DMS153 treated with DMSO at 0.1 percent for 48 hours (cell line): ENCODE measurements at regions not wholly inside any gene's neighbourhood (a gene's known extent, or its start where the extent isn't known, plus 50 kb on each side); places are given as distances from the start of the nearest gene placed in this dataset.
"Not testable (repeated sequence)": the region's sequence is repeated elsewhere in the genome, so short reads cannot be mapped to it uniquely, and the experiment has no call there.

Source experiments
- DNase-seq: peaks from one replicate; lab custom pipeline; 2025; ENCODE audit not compliant: unreplicated experiment; lab: John Stamatoyannopoulos, UW

DNA sequence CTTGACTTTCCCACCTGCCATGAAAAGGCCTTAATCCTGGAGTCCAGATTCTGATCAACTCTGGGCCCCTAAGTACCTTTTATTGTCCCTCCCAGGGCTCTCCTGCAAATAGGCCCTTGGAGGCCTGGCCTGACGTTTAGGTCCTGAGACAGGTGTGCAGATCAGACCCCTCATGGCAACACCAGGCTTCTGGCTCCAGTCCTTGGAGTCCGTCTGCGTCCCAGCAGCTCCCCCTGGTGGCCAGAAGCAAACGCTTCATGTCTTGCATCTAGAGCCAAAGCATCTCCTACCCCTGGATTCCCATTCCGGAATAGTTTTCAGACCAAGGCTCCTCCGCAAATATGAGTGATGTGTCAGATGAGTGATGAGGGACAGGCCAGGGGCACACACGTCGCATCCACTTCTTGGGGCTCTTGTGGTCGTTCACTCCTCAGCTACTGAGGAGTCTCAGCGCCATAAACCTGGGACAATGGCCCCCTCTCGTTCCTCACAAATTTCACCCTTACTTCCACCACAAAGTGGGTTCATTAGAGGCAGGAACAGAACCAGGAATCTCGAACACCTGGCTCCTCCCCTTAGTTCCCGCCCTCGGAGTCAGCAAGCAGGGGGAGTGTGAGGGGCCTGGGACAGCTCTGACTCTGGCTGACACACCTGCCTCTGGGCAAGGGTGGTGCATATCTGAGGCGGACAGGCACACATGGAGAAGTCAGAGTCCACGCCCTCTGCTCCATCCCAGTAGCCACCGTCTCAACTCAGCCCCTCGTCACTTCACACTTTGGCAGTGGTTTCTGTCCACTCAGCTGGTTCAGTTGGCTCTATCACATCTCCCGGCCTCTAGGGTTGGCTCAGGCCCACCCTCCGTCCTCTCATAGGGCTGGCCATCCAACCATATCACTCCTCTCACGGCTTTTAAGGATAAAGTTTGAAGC lies 77.9 kb upstream of the PWP1 start:
- DNase-seq = peak; percentile 65

DNA sequence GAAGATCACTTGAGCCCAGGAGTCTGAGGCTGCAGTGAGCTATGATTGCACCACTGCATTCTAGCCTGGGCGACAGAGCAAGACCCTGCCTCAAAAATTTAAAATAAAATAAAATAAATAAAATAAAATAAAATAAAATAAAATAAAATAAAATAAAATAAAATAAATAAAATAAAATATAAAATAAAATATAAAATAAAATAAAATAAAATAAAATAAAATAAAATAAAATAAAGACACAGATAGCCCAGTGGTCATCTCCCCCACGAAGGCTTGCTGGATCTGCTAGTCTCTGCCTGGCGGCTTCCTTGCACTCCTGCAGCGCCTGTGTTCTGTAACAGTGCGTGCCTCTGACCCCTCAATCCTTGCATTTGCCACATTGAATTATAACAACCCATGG lies 76.8 kb upstream of the PWP1 start:
- DNase-seq = not testable (repeated sequence)

DNA sequence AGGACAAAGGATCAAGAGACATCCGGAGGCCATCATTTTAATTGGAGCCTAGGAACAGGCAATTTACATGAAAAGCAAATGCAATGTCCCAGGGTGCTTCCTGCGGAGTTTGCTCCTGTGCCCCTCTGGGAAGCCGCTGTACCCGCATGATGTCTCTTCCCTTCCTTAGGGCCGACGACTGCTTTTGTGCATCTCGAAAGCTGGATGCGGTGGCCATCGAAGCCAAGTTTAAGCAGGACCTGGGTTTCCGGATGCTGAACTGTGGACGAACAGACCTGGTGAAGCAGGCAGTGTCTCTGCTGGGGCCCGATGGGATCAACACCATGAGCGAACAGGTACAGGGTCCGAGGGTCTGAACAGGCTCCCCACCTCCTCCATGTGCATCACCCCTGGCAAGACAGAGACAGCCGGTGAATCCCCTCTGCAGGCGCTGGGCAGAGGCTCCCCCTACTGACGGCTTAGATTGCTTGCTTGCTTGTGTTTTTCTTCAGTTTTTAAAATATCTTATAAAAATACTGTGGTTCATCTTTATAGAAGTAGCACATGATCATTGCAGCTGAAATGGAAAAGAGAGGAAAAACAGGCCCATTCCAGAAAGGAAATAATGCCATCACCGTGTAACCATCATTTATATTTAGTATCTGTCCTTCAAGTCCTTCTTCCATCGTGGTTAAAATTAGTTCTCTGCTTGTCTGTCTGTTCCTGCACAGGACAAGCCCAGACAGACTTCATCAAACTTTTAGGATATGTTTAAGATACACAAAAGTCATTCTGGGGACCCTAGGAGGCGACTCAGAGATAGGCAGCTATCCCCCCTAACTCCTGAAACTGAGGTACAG lies 75.4 kb upstream of the PWP1 start:
- DNase-seq = no peak

DNA sequence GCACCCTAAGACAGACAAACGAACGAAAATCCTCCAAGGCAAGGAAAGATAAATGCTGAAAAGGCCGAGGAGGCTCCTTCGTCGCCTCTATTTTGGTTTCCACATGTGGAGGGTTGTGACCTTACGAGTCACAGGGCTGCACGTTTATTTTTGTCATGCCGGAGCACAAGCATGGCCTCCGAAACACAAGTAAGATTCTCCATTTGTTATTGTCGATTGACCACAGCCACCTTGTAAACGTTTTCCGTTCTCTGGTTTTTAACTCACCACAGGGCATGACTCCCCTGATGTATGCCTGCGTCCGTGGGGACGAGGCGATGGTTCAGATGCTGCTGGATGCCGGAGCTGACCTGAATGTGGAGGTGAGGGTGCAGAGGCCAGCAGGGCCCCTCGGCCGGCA lies 73.1 kb upstream of the PWP1 start:
- no peak for DNase-seq

DNA sequence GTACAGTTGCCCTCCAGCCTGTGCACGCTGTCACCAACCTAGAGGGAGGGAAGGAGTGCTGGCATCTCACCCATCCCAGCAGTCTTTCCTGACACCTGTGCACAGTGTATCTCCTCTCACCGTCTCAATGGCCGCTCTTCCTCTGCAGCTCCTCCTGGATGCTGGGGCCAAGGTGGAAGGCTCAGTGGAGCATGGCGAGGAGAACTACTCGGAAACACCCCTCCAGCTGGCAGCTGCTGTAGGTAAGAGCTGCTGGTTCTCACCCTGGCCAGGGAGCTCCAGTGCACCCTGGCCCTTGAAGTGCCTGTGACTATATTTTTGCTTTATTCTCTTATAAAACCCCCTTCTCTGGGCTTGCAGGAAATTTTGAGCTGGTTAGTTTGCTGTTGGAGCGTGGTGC lies 68.7 kb upstream of the PWP1 start:
- no peak for DNase-seq

DNA sequence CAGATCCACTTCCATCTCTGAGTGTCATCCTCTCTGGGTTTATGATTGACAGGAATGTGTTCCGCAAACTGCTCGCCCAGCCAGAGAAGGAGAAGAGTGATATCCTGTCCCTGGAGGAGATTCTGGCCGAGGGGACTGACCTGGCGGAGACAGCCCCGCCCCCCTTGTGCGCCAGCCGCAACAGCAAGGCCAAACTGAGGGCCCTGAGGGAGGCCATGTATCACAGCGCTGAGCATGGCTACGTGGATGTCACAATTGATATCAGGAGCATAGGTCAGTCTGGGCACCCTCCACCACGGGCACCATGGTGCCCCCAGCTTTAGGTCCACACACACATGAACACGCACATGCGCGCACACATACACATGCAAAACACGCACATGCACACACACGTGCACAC lies 67.5 kb upstream of the PWP1 start:
- DNase-seq = no peak

DNA sequence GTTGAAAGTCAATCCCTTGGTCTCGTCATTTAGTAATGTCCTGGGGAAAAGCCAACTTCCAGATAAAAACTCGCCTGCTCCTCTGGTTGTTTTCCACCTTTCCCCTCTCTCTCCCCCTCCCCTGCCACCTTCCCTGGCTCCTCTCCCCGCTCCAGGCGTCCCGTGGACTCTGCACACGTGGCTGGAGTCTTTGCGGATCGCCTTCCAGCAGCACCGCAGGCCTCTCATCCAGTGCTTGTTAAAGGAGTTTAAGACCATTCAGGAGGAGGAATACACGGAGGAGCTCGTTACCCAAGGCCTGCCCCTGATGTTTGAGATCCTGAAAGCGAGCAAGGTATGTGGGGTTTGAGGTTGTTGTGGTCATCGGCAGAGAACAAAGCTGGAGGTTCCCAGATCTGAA lies 65.8 kb upstream of the PWP1 start:
- DNase-seq = no peak

DNA sequence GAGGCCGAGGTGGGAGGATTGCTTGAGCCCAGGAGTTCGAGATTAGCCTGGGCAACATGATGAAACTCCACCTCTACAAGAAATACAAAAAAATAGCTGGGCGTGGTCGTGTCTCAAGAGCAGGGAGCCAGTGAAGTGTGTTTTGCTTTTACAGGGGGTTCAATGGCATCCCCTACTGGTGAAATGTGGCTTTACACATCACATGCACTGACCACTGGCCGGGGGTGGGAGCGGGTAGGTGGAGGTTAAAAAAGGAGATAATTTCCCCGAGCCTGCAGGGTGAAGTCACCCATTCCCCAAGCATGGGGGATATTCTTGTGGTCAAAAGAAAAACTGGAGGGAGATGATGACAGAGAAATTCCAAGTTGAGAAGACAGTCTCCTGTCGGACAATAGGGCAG lies 63.6 kb upstream of the PWP1 start:
- DNase-seq = no peak

DNA sequence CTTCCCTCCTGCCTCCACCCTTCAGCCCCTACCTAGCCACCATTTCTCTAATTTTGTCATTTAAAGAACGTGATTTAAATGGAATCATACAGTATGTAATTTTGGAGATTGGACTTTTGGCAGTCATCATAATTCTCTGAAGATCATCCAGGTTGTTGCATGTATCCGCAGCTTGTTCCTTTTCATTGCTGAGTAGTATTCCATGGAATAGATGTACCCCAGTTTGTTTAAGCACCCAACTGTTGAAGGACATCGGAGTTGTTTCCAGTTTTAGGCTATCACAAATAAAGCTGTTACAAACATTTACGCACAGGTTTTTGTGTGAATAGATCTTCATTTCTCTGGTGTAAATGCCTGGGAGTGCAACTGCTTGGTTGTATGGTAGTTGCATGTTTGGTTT lies 61.1 kb upstream of the PWP1 start:
- DNase-seq = no peak

DNA sequence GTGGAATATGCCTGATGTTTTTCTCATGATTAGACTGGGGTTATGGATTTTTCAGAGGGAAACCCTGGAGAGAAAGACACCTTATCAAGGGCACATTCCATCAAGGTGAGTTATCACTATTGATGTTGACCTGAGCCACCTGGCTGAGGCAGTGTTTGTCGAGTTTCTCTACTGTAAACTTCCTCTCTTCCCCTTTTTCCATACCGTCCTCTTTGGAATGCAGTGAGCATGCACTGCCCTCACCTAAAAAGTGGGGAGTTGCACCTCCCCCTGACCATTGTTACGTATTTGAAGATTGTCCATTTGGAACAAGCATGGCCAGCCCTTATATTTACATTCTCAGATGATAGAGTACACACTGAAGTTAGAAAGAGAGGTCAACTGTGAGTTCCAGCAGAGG lies 53.9 kb upstream of the PWP1 start:
- no peak for DNase-seq

DNA sequence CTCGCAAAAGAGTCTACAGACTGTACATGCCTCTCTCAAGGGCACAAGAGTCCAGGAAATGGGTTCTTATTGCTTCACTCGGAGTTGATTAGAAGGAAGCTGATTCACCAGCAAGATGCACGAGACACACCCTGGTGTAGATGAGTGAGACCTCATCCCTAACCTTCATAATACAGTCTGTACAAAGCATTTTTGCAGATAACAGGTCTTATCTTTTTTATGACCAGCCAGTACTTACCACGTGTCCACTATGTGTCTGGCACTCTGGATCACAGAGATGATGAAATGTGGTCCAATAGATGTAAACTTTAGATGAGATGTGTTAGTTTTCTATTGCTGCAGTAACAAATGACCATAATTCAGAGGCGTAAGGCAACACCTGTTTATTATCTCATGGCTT lies 53.4 kb upstream of the PWP1 start:
- no peak for DNase-seq

DNA sequence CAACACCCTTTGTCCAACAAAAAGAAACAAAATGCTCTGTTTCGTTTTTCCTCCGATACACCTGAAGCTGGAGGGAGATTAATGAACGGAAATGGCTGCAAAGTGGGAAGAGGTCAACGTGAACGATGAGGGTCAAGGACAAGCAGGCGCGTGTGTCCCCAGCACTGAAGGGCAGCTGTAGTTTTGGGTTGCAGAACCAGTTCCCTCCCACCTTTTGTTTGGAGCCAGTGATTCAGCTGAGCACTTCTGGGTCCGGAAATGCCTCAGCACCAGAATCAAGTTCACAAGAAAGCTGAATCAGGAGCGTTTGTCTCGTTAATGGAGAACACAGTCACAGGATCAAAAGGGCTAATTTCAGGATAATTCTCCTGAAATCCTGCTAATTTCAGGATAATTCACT lies 51.1 kb upstream of the PWP1 start:
- DNase-seq = no peak

DNA sequence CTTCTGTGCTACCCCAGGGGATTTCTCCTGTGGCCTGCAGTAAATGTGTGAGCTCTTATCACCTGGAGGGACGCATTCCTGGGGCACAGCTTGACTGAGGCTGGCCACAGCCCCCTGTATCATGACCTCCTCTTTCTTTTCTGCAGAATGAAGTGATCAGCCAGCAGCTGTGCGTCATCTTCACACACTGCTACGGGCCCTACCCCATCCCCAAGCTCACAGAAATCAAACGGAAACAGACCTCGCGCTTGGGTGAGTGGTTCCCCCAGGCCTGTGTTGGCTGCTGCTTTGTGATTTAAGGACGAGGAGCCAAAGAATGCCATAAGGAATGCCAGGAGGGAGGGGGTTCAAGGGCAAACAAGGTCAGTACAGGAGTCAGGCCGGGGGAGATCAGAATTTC lies 50.5 kb upstream of the PWP1 start:
- DNase-seq = no peak
